ENCODE measurements at regions not wholly inside any gene's neighbourhood (a gene's known extent, or its start where the extent isn't known, plus 50 kb on each side); places are given as distances from the start of the nearest gene placed in this dataset.

- no peaks in the 10 kb centered on the region for H3K27me3 Mint-ChIP-seq
- H3K9me3 Mint-ChIP-seq: no peaks in the 10 kb centered on the region
- H3K36me3 Mint-ChIP-seq (ENCODE audit: insufficient read depth): peaks cover 2% of the 10 kb centered on the region
- H3K4me3 Mint-ChIP-seq: no peak overlapping the region
- DNase-seq (ENCODE audit: low spot score in 2 of 2): no peak
- ATAC-seq (replicated peaks; ENCODE audit: extremely low read depth, poor library complexity, severe bottlenecking): no peak
- no peaks in the 10 kb centered on the region for H3K4me1 Mint-ChIP-seq
- H3K27ac Mint-ChIP-seq (ENCODE audit: low read depth): no peak overlapping the region
These were observed 132.7 kb upstream of the USP15 start for GRCh38 chr12:62127516-62127915.

GRCh38 chr12:62128175-62128975 is 131.8 kb upstream of the USP15 start:
- DNase-seq (ENCODE audit: low spot score in 2 of 2) (no peak), ATAC-seq (replicated peaks; ENCODE audit: extremely low read depth, poor library complexity, severe bottlenecking) (no peak)
- no peaks in the 10 kb centered on the region for H3K27me3 Mint-ChIP-seq
- H3K9me3 Mint-ChIP-seq: no peaks in the 10 kb centered on the region
- H3K4me3 Mint-ChIP-seq: no peak overlapping the region
- H3K27ac Mint-ChIP-seq (ENCODE audit: low read depth): no peak overlapping the region
- no peaks in the 10 kb centered on the region for H3K4me1 Mint-ChIP-seq
- peaks cover 2% of the 10 kb centered on the region for H3K36me3 Mint-ChIP-seq (ENCODE audit: insufficient read depth)

- H3K4me1 Mint-ChIP-seq: no peaks in the 10 kb centered on the region
- DNase-seq (ENCODE audit: low spot score in 2 of 2) (no peak), ATAC-seq (replicated peaks; ENCODE audit: extremely low read depth, poor library complexity, severe bottlenecking) (no peak)
- no peak overlapping the region for H3K4me3 Mint-ChIP-seq
- H3K36me3 Mint-ChIP-seq (ENCODE audit: insufficient read depth): no peaks in the 10 kb centered on the region
- H3K9me3 Mint-ChIP-seq: no peaks in the 10 kb centered on the region
- no peak overlapping the region for H3K27ac Mint-ChIP-seq (ENCODE audit: low read depth)
- H3K27me3 Mint-ChIP-seq: no peaks in the 10 kb centered on the region
These were observed 130.9 kb upstream of the USP15 start for GRCh38 chr12:62129291-62129690.

GRCh38 chr12:62130402-62130801 is 129.8 kb upstream of the USP15 start:
- no peaks in the 10 kb centered on the region for H3K9me3 Mint-ChIP-seq
- H3K4me1 Mint-ChIP-seq: no peaks in the 10 kb centered on the region
- ATAC-seq (replicated peaks; ENCODE audit: extremely low read depth, poor library complexity, severe bottlenecking): no peak
- H3K4me3 Mint-ChIP-seq: no peak overlapping the region
- no peak for DNase-seq (ENCODE audit: low spot score in 2 of 2)
- no peak overlapping the region for H3K27ac Mint-ChIP-seq (ENCODE audit: low read depth)
- no peaks in the 10 kb centered on the region for H3K27me3 Mint-ChIP-seq
- no peaks in the 10 kb centered on the region for H3K36me3 Mint-ChIP-seq (ENCODE audit: insufficient read depth)

GRCh38 chr12:62130834-62131552 is 129.2 kb upstream of the USP15 start:
- no peak for ATAC-seq (replicated peaks; ENCODE audit: extremely low read depth, poor library complexity, severe bottlenecking)
- Mint-ChIP-seq H3K4me3 (no peak overlapping the region), H3K9me3 (no peaks in the 10 kb centered on the region), H3K27me3 (no peaks in the 10 kb centered on the region), H3K4me1 (no peaks in the 10 kb centered on the region), H3K36me3 (ENCODE audit: insufficient read depth) (no peaks in the 10 kb centered on the region), H3K27ac (ENCODE audit: low read depth) (no peak overlapping the region)
- DNase-seq (ENCODE audit: low spot score in 2 of 2): no peak

GRCh38 chr12:62133440-62133839 is 126.8 kb upstream of the USP15 start:
- H3K27me3 Mint-ChIP-seq: peaks cover 6% of the 10 kb centered on the region
- no peak for DNase-seq (ENCODE audit: low spot score in 2 of 2)
- no peaks in the 10 kb centered on the region for H3K9me3 Mint-ChIP-seq
- no peak overlapping the region for H3K27ac Mint-ChIP-seq (ENCODE audit: low read depth)
- ATAC-seq (replicated peaks; ENCODE audit: extremely low read depth, poor library complexity, severe bottlenecking): no peak
- no peak overlapping the region for H3K4me3 Mint-ChIP-seq
- no peaks in the 10 kb centered on the region for H3K4me1 Mint-ChIP-seq
- H3K36me3 Mint-ChIP-seq (ENCODE audit: insufficient read depth): no peaks in the 10 kb centered on the region

- ATAC-seq (replicated peaks; ENCODE audit: extremely low read depth, poor library complexity, severe bottlenecking) (no peak), DNase-seq (ENCODE audit: low spot score in 2 of 2) (no peak)
- Mint-ChIP-seq H3K27ac (ENCODE audit: low read depth) (no peak overlapping the region), H3K4me1 (no peaks in the 10 kb centered on the region), H3K4me3 (no peak overlapping the region), H3K27me3 (peaks cover 9% of the 10 kb centered on the region), H3K9me3 (no peaks in the 10 kb centered on the region), H3K36me3 (ENCODE audit: insufficient read depth) (no peaks in the 10 kb centered on the region)
These were observed 124.5 kb upstream of the USP15 start for GRCh38 chr12:62135553-62136200.

- Mint-ChIP-seq H3K27me3 (peaks cover 9% of the 10 kb centered on the region), H3K36me3 (ENCODE audit: insufficient read depth) (no peaks in the 10 kb centered on the region), H3K4me3 (no peak overlapping the region), H3K27ac (ENCODE audit: low read depth) (no peak overlapping the region), H3K4me1 (no peaks in the 10 kb centered on the region), H3K9me3 (no peaks in the 10 kb centered on the region)
- DNase-seq (ENCODE audit: low spot score in 2 of 2) (no peak), ATAC-seq (replicated peaks; ENCODE audit: extremely low read depth, poor library complexity, severe bottlenecking) (no peak)
These were observed 123.7 kb upstream of the USP15 start for GRCh38 chr12:62136496-62136895.

GRCh38 chr12:62138527-62138926 is 121.7 kb upstream of the USP15 start:
- H3K36me3 Mint-ChIP-seq (ENCODE audit: insufficient read depth): no peaks in the 10 kb centered on the region
- no peaks in the 10 kb centered on the region for H3K4me1 Mint-ChIP-seq
- no peak for ATAC-seq (replicated peaks; ENCODE audit: extremely low read depth, poor library complexity, severe bottlenecking)
- no peak overlapping the region for H3K27ac Mint-ChIP-seq (ENCODE audit: low read depth)
- H3K4me3 Mint-ChIP-seq: no peak overlapping the region
- no peaks in the 10 kb centered on the region for H3K9me3 Mint-ChIP-seq
- H3K27me3 Mint-ChIP-seq: peaks cover 9% of the 10 kb centered on the region
- DNase-seq (ENCODE audit: low spot score in 2 of 2): no peak

GRCh38 chr12:62146318-62146717 is 113.9 kb upstream of the USP15 start:
- no peaks in the 10 kb centered on the region for H3K27me3 Mint-ChIP-seq
- ATAC-seq (replicated peaks; ENCODE audit: extremely low read depth, poor library complexity, severe bottlenecking) (no peak), DNase-seq (ENCODE audit: low spot score in 2 of 2) (no peak)
- no peaks in the 10 kb centered on the region for H3K36me3 Mint-ChIP-seq (ENCODE audit: insufficient read depth)
- no peaks in the 10 kb centered on the region for H3K4me1 Mint-ChIP-seq
- H3K27ac Mint-ChIP-seq (ENCODE audit: low read depth): no peak overlapping the region
- no peak overlapping the region for H3K4me3 Mint-ChIP-seq
- no peaks in the 10 kb centered on the region for H3K9me3 Mint-ChIP-seq

GRCh38 chr12:62158013-62158412 is 102.2 kb upstream of the USP15 start:
- ATAC-seq (replicated peaks; ENCODE audit: extremely low read depth, poor library complexity, severe bottlenecking): no peak
- no peaks in the 10 kb centered on the region for H3K9me3 Mint-ChIP-seq
- peaks cover 2% of the 10 kb centered on the region for H3K36me3 Mint-ChIP-seq (ENCODE audit: insufficient read depth)
- H3K4me3 Mint-ChIP-seq: no peak overlapping the region
- no peak overlapping the region for H3K27ac Mint-ChIP-seq (ENCODE audit: low read depth)
- H3K4me1 Mint-ChIP-seq: no peaks in the 10 kb centered on the region
- peaks cover 45% of the 10 kb centered on the region for H3K27me3 Mint-ChIP-seq
- no peak for DNase-seq (ENCODE audit: low spot score in 2 of 2)

- ATAC-seq (replicated peaks; ENCODE audit: extremely low read depth, poor library complexity, severe bottlenecking): no peak
- no peak for DNase-seq (ENCODE audit: low spot score in 2 of 2)
- no peak overlapping the region for H3K4me3 Mint-ChIP-seq
- no peaks in the 10 kb centered on the region for H3K4me1 Mint-ChIP-seq
- peaks cover 2% of the 10 kb centered on the region for H3K36me3 Mint-ChIP-seq (ENCODE audit: insufficient read depth)
- H3K9me3 Mint-ChIP-seq: no peaks in the 10 kb centered on the region
- peaks cover 45% of the 10 kb centered on the region for H3K27me3 Mint-ChIP-seq
- H3K27ac Mint-ChIP-seq (ENCODE audit: low read depth): no peak overlapping the region
These were observed 101.5 kb upstream of the USP15 start for GRCh38 chr12:62158461-62159360.

Measured in central memory CD8-positive, alpha-beta T cell (primary cell).